Neuronal stem cell (in vitro differentiated cells): ENCODE measurements at regions not wholly inside any gene's neighbourhood (a gene's known extent, or its start where the extent isn't known, plus 50 kb on each side); places are given as distances from the start of the nearest gene placed in this dataset.

Source experiments
- DNase-seq: peaks from one replicate; pipeline ENCODE4 v3.0.0-alpha.2; 2013; ENCODE audit warnings: low spot score
- H2AFZ ChIP-seq: one replicate; pipeline ENCODE4 v1.6.1; 2013; ENCODE audit warnings: mild to moderate bottlenecking, low read length, inconsistent platforms
- H2AK5ac ChIP-seq: 2 replicates; pipeline ENCODE4 v1.6.1; 2013; ENCODE audit warnings: low read depth, mild to moderate bottlenecking, inconsistent platforms, low read length, moderate library complexity, mixed read lengths
- H2BK120ac ChIP-seq: 2 replicates; pipeline ENCODE4 v1.6.1; 2013; ENCODE audit warnings: low read depth, mild to moderate bottlenecking, inconsistent platforms, low read length, moderate library complexity, mixed read lengths
- H2BK12ac ChIP-seq: one replicate; pipeline ENCODE4 v1.6.1; 2013; ENCODE audit warnings: low read length, inconsistent platforms
- H2BK15ac ChIP-seq: 2 replicates; pipeline ENCODE4 v1.6.1; 2013; ENCODE audit warnings: mild to moderate bottlenecking, low read length, inconsistent platforms, mixed read lengths
- H2BK5ac ChIP-seq: one replicate; pipeline ENCODE4 v1.6.1; 2013; ENCODE audit warnings: inconsistent platforms, mild to moderate bottlenecking, low read length, moderate library complexity
- H3K14ac ChIP-seq: one replicate; pipeline ENCODE4 v1.6.1; 2013; ENCODE audit warnings: low read length, inconsistent platforms
- H3K18ac ChIP-seq: 2 replicates; pipeline ENCODE4 v1.6.1; 2013; ENCODE audit warnings: low read length, inconsistent platforms
- H3K23ac ChIP-seq: 2 replicates; pipeline ENCODE4 v1.6.1; 2013; ENCODE audit warnings: low read depth, mild to moderate bottlenecking, mixed read lengths, low read length, inconsistent platforms; ENCODE audit not compliant: poor library complexity
- H3K27ac ChIP-seq: replicated peaks from 3 replicates; pipeline ENCODE4 v1.5.1; 2013; ENCODE audit warnings: low read length, inconsistent platforms
- H3K27me3 ChIP-seq, 3 experiments: 2 replicates each; pipeline ENCODE4 v1.6.1; 2013; ENCODE audit warnings: low read length in 3 of 3, mild to moderate bottlenecking in 2 of 3, inconsistent platforms in 1 of 3, low read depth in 1 of 3, mixed read lengths in 1 of 3, moderate library complexity in 1 of 3; ENCODE audit not compliant: control insufficient read depth in 3 of 3, insufficient read depth in 3 of 3
- H3K36me3 ChIP-seq, 2 donors: replicated peaks in 1 of 2; 2 replicates each; pipeline ENCODE4 v1.6.1; 2013; ENCODE audit warnings: low read length in 2 of 2; ENCODE audit not compliant: control insufficient read depth in 2 of 2, insufficient read depth in 2 of 2
- H3K4ac ChIP-seq: 2 replicates; pipeline ENCODE4 v1.6.1; 2013; ENCODE audit warnings: inconsistent platforms, mild to moderate bottlenecking, low read length, moderate library complexity
- H3K4me1 ChIP-seq, 2 donors: 1 replicate in 1 of 2; 2 replicates in 1 of 2; pipeline ENCODE4 v1.6.1; 2013; ENCODE audit warnings: low read length in 2 of 2, low read depth in 1 of 2; ENCODE audit not compliant: control insufficient read depth in 2 of 2, insufficient read depth in 1 of 2
- H3K4me2 ChIP-seq: one replicate; pipeline ENCODE4 v1.6.1; 2013; ENCODE audit warnings: mild to moderate bottlenecking, low read length, inconsistent platforms; ENCODE audit not compliant: insufficient read depth, poor library complexity, severe bottlenecking
- H3K4me3 ChIP-seq, 2 donors: 2 replicates each; pipeline ENCODE4 v1.5.1; 2013; ENCODE audit warnings: low read length in 2 of 2, mild to moderate bottlenecking in 2 of 2, inconsistent platforms in 1 of 2, moderate library complexity in 1 of 2
- H3K79me1 ChIP-seq: one replicate; pipeline ENCODE4 v1.6.1; 2013; ENCODE audit warnings: low read depth, mild to moderate bottlenecking, inconsistent platforms, low read length, moderate library complexity
- H3K9ac ChIP-seq: one replicate; pipeline ENCODE4 v1.6.1; 2013; ENCODE audit warnings: mild to moderate bottlenecking, low read depth, low read length, inconsistent platforms; ENCODE audit not compliant: poor library complexity
- H3K9me3 ChIP-seq, 2 donors: replicated peaks in 1 of 2; 2 replicates each; pipeline versions ENCODE3 to v1.6.1; 2013; ENCODE audit warnings: low read length in 2 of 2, mild to moderate bottlenecking in 2 of 2, inconsistent platforms in 1 of 2, low read depth in 1 of 2, mixed read lengths in 1 of 2, moderate library complexity in 1 of 2; ENCODE audit not compliant: control insufficient read depth in 2 of 2, insufficient read depth in 1 of 2
- H4K8ac ChIP-seq: one replicate; pipeline ENCODE4 v1.6.1; 2013; ENCODE audit warnings: low read depth, mild to moderate bottlenecking, inconsistent platforms, low read length, moderate library complexity
- H4K91ac ChIP-seq: one replicate; pipeline ENCODE4 v1.6.1; 2013; ENCODE audit warnings: low read length, low read depth, mild to moderate bottlenecking, inconsistent platforms; ENCODE audit not compliant: poor library complexity
- WGBS, 2 donors: extraction: QIAGEN DNeasy Blood & Tissue Kit; methylation state at CpG; one replicate each; pipeline ENCODE4 v1.1.7; 2013; ENCODE audit warnings: missing lambda C conversion rate in 2 of 2, mixed read lengths in 1 of 2; ENCODE audit not compliant: insufficient read length in 2 of 2, insufficient replicate concordance in 1 of 2; ENCODE audit errors: extremely low coverage in 2 of 2; 5-methylcytosine and 5-hydroxymethylcytosine counted together

DNA sequence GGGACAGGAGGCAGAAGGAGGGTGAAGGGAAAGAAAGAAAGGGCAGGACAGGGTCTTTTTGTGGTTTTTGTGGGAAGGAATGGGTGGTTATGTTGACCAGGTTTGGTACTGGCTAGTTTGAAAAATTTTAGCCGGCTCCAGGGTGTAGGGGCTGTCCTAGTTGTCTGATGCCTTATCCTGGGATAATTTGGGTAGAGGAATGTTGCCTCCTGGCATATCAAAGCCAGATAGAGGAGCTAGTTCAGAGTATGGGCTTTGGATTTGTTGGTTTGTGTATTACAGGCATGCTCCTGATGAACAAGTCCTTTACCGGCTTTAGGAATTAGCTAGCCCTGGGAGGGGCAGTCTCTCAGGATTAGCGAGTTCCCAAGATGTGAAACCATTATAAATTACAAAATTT is 101.1 kb upstream of the LHCGR start:
- Histone ChIP-seq H3K4me3 (no peak overlapping the region), H4K91ac (no peak overlapping the region), H3K14ac (no peak overlapping the region), H3K9ac (no peak overlapping the region), H2AK5ac (no peak overlapping the region), H3K9me3 (no peaks in the 10 kb centered on the region), H3K4me2 (no peak overlapping the region), H2BK12ac (no peak overlapping the region), H3K36me3 (no peaks in the 10 kb centered on the region), H3K4ac (no peak overlapping the region), H3K18ac (no peak overlapping the region), H3K27me3 (no peaks in the 10 kb centered on the region), H2BK5ac (no peak overlapping the region), H3K23ac (no peak overlapping the region), H2BK120ac (no peak overlapping the region), H3K27ac (no peak overlapping the region), H3K4me1 (no peaks in the 10 kb centered on the region), H4K8ac (no peak overlapping the region), H3K79me1 (no peaks in the 10 kb centered on the region), H2AFZ (no peak overlapping the region), H2BK15ac (no peak overlapping the region)
- no CpG with 5 or more reads among the region's 3 CpGs for WGBS, 2 donors
- DNase-seq, result no peak

GRCh38 chr2:48856144-48856543 is 100.6 kb upstream of the LHCGR start:
- Histone ChIP-seq H2BK5ac (no peak overlapping the region), H2BK120ac (no peak overlapping the region), H3K27me3 (no peaks in the 10 kb centered on the region), H2BK15ac (no peak overlapping the region), H3K4me3 (no peak overlapping the region), H3K23ac (no peak overlapping the region), H3K4me1 (no peaks in the 10 kb centered on the region), H2AFZ (no peak overlapping the region), H3K4ac (no peak overlapping the region), H3K27ac (no peak overlapping the region), H2AK5ac (no peak overlapping the region), H4K8ac (no peak overlapping the region), H4K91ac (no peak overlapping the region), H2BK12ac (no peak overlapping the region), H3K9ac (no peak overlapping the region), H3K18ac (no peak overlapping the region), H3K9me3 (no peaks in the 10 kb centered on the region), H3K14ac (no peak overlapping the region), H3K4me2 (no peak overlapping the region), H3K79me1 (no peaks in the 10 kb centered on the region), H3K36me3 (no peaks in the 10 kb centered on the region)
- WGBS, 2 donors, result no CpG with 5 or more reads among the region's 4 CpGs
- DNase-seq, result no peak

DNA sequence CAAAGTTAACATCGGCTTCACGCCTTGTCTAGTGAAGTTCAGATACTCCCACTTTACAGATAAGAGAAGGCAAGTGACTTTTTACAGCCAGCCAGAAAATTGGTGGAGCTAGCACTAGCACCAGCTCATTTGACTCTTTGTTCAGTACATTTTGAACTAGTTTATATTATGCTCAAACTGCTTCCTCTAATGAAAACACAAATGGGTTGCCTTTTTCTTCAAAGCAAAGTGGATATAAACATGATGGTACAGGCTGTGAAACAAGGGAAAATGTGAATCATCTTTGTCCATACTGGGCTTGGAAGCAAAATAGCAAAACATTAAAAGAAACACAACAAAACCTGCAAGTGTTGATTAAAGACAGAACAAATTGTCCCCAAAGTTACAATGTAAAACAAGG is 99.6 kb upstream of the LHCGR start:
- Histone ChIP-seq H3K79me1 (no peaks in the 10 kb centered on the region), H4K91ac (no peak overlapping the region), H3K4me2 (no peak overlapping the region), H3K27ac (no peak overlapping the region), H2AFZ (no peak overlapping the region), H3K36me3 (no peaks in the 10 kb centered on the region), H3K27me3 (no peaks in the 10 kb centered on the region), H3K18ac (no peak overlapping the region), H3K23ac (no peak overlapping the region), H2BK15ac (no peak overlapping the region), H4K8ac (no peak overlapping the region), H2BK12ac (no peak overlapping the region), H3K9ac (no peak overlapping the region), H3K4me3 (no peak overlapping the region), H2BK5ac (no peak overlapping the region), H3K14ac (no peak overlapping the region), H2AK5ac (no peak overlapping the region), H3K4ac (no peak overlapping the region), H2BK120ac (no peak overlapping the region), H3K4me1 (no peaks in the 10 kb centered on the region), H3K9me3 (no peaks in the 10 kb centered on the region)
- no peak for DNase-seq
- no CpG with 5 or more reads among the region's 2 CpGs for WGBS, 2 donors

DNA sequence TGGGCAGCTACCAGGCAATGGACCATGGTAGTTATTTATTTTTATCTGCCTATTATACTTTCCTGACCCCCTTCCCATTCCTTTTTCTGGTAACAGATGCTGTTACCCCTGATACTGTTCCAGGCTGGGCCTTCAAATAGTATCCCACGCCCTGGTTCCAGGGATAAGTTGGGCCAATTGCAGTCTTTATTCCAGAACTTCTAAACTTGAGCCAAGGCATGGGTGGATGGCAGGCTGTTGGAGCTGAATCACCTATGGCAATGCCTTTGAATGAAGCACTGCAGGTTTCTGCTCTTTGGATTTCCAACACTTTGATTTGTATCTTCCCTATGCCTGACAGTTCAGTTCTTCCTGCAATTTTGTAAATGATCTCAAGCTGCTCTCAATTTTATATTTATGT is 99.2 kb upstream of the LHCGR start:
- no peak overlapping the region for H3K4ac ChIP-seq
- no peak overlapping the region for H3K4me2 ChIP-seq
- H2BK120ac ChIP-seq, result no peak overlapping the region
- H2BK5ac ChIP-seq, result no peak overlapping the region
- H4K8ac ChIP-seq, result no peak overlapping the region
- H2BK15ac ChIP-seq, result no peak overlapping the region
- H3K14ac ChIP-seq, result no peak overlapping the region
- H3K36me3 ChIP-seq, result no peaks in the 10 kb centered on the region
- no peak overlapping the region for H3K4me3 ChIP-seq
- H3K27ac ChIP-seq, result no peak overlapping the region
- no peak for DNase-seq
- no peak overlapping the region for H2AFZ ChIP-seq
- H3K4me1 ChIP-seq, result no peaks in the 10 kb centered on the region
- no peak overlapping the region for H3K18ac ChIP-seq
- no peak overlapping the region for H4K91ac ChIP-seq
- H3K9ac ChIP-seq, result no peak overlapping the region
- WGBS, 2 donors, result no CpG with 5 or more reads among the region's 1 CpG
- H2BK12ac ChIP-seq, result no peak overlapping the region
- H3K27me3 ChIP-seq, result no peaks in the 10 kb centered on the region
- H2AK5ac ChIP-seq, result no peak overlapping the region
- H3K9me3 ChIP-seq, result no peaks in the 10 kb centered on the region
- H3K23ac ChIP-seq, result no peak overlapping the region
- no peaks in the 10 kb centered on the region for H3K79me1 ChIP-seq
